ENCODE measurements at regions not wholly inside any gene's neighbourhood (a gene's known extent, or its start where the extent isn't known, plus 50 kb on each side); places are given as distances from the start of the nearest gene placed in this dataset.
"Not testable (repeated sequence)": the region's sequence is repeated elsewhere in the genome, so short reads cannot be mapped to it uniquely, and the experiment has no call there.

GRCh38 chr7:39833865-39834634 is 116.0 kb upstream of the CDK13 start:
- H3K36me3 ChIP-seq (replicated peaks in 1 of 2; ENCODE audit: control insufficient read depth in 1 of 2, insufficient read depth in 2 of 2, low read length in 2 of 2); H3K4me1 Mint-ChIP-seq; H2AFZ ChIP-seq (ENCODE audit: insufficient read depth, low read depth, low read length, poor library complexity, severe bottlenecking); H3K9ac ChIP-seq (ENCODE audit: insufficient read depth, low read length, poor library complexity, severe bottlenecking); H3K27ac ChIP-seq (ENCODE audit: low read depth in 1 of 2, low read length in 2 of 2); intact Hi-C loops (cut with micrococcal nuclease); H3K27ac Mint-ChIP-seq; DNase-seq; H3K36me3 Mint-ChIP-seq; H3K4me1 ChIP-seq (ENCODE audit: control insufficient read depth in 1 of 2, insufficient read depth in 2 of 2, low read length in 2 of 2); H4K20me1 ChIP-seq (ENCODE audit: insufficient read depth, low read length); H3K79me2 ChIP-seq (ENCODE audit: insufficient read depth, low read length); H3K9me3 ChIP-seq (replicated peaks in 1 of 2; ENCODE audit: control insufficient read depth in 1 of 2, insufficient read depth in 1 of 2, low read length in 2 of 2); H3K4me2 ChIP-seq (replicated peaks; ENCODE audit: extremely low read depth, low read length, poor library complexity, severe bottlenecking): not testable (repeated sequence)
- Histone ChIP-seq H3K4me3 (replicated peaks in 1 of 3; ENCODE audit: low read depth in 2 of 3, low read length in 3 of 3) (peak overlapping the region in 1 of 3 experiments; percentile 51), H3K27me3 (ENCODE audit: control insufficient read depth in 2 of 2, insufficient read depth in 2 of 2, low read length in 2 of 2) (peaks cover 31 to 42% of the 10 kb centered on the region in 2 donors)
- WGBS (ENCODE audit: insufficient coverage), result 75% methylated on average over 33 of the region's 36 CpGs
- Mint-ChIP-seq H3K27me3 (ENCODE audit: low read depth in 3 of 3) (peaks cover 36 to 59% (median 45%) of the 10 kb centered on the region in 3 donors), H3K9me3 (peaks cover 0 to 10% (median 4%) of the 10 kb centered on the region in 7 donors), H3K4me3 (peak overlapping the region; percentile 43 to 85)

- Histone ChIP-seq H3K79me2 (ENCODE audit: insufficient read depth, low read length) (no peaks in the 10 kb centered on the region), H2AFZ (ENCODE audit: insufficient read depth, low read depth, low read length, poor library complexity, severe bottlenecking) (no peak overlapping the region), H3K27me3 (ENCODE audit: control insufficient read depth in 2 of 2, insufficient read depth in 2 of 2, low read length in 2 of 2) (peaks cover 15 to 19% of the 10 kb centered on the region in 2 donors), H3K4me1 (ENCODE audit: control insufficient read depth in 1 of 2, insufficient read depth in 2 of 2, low read length in 2 of 2) (peaks cover 0 to 2% of the 10 kb centered on the region in 2 donors), H3K9ac (ENCODE audit: insufficient read depth, low read length, poor library complexity, severe bottlenecking) (no peak overlapping the region), H3K9me3 (replicated peaks in 1 of 2; ENCODE audit: control insufficient read depth in 1 of 2, insufficient read depth in 1 of 2, low read length in 2 of 2) (no peaks in the 10 kb centered on the region), H3K36me3 (replicated peaks in 1 of 2; ENCODE audit: control insufficient read depth in 1 of 2, insufficient read depth in 2 of 2, low read length in 2 of 2) (no peaks in the 10 kb centered on the region), H3K27ac (ENCODE audit: low read depth in 1 of 2, low read length in 2 of 2) (no peak overlapping the region), H3K4me2 (replicated peaks; ENCODE audit: extremely low read depth, low read length, poor library complexity, severe bottlenecking) (no peak overlapping the region), H3K4me3 (replicated peaks in 1 of 3; ENCODE audit: low read depth in 2 of 3, low read length in 3 of 3) (no peak overlapping the region), H4K20me1 (ENCODE audit: insufficient read depth, low read length) (no peaks in the 10 kb centered on the region)
- intact Hi-C loops (cut with micrococcal nuclease), result no loop called here
- peaks cover 0 to 11% (median 4%) of the 10 kb centered on the region in 7 donors for H3K9me3 Mint-ChIP-seq
- H3K4me3 Mint-ChIP-seq, result no peak overlapping the region
- TF ChIP-seq CTCF (IDR thresholded peaks at IDR 0.05), result no peak
- peak in 1 of 3 donors; percentile 10 for DNase-seq
- H3K4me1 Mint-ChIP-seq, result peaks cover 6% of the 10 kb centered on the region
- H3K27me3 Mint-ChIP-seq (ENCODE audit: low read depth in 3 of 3), result peaks cover 18 to 38% (median 25%) of the 10 kb centered on the region in 3 donors
- H3K27ac Mint-ChIP-seq, result no peak overlapping the region
- 3% methylated on average over 3 of the region's 3 CpGs for WGBS (ENCODE audit: insufficient coverage)
- peaks cover 0 to 2% of the 10 kb centered on the region in 2 donors for H3K36me3 Mint-ChIP-seq
These were observed 111.7 kb upstream of the CDK13 start for GRCh38 chr7:39838326-39838725.
